RWPE2 (cell line): ENCODE measurements at regions not wholly inside any gene's neighbourhood (a gene's known extent, or its start where the extent isn't known, plus 50 kb on each side); places are given as distances from the start of the nearest gene placed in this dataset.

Source experiments
- ATAC-seq: fragments of 200-7000 bp; cut with Tn5 transposase; 3 replicates; pipeline ENCODE4 v1.9.1; 2021; ENCODE audit warnings: low read depth
- DNase-seq: peaks from one replicate; pipeline ENCODE4 v3.0.0-alpha.2; 2020; ENCODE audit warnings: low spot score
- H3K27ac ChIP-seq: fragments of 450-650 bp; 2 replicates; pipeline ENCODE4 v1.5.1; 2017; ENCODE audit warnings: mild to moderate bottlenecking; ENCODE audit not compliant: poor library complexity, severe bottlenecking
- H3K27me3 ChIP-seq: fragments of 250-450 bp; sonication (Bioruptor Pico); 2 replicates; pipeline ENCODE4 v1.5.1; 2021; ENCODE audit warnings: mild to moderate bottlenecking, moderate library complexity; ENCODE audit not compliant: insufficient read depth, poor library complexity, severe bottlenecking
- H3K36me3 ChIP-seq: fragments of 250-450 bp; sonication (Bioruptor Pico); 2 replicates; pipeline ENCODE4 v1.5.1; 2020; ENCODE audit warnings: low read depth, mild to moderate bottlenecking, moderate library complexity
- H3K4me1 ChIP-seq: fragments of 250-450 bp; sonication (Bioruptor Pico); 2 replicates; pipeline ENCODE4 v1.5.1; 2021; ENCODE audit warnings: mild to moderate bottlenecking, moderate library complexity; ENCODE audit not compliant: insufficient read depth, poor library complexity, severe bottlenecking
- H3K4me3 ChIP-seq: fragments of 250-450 bp; sonication (Bioruptor Pico); 2 replicates; pipeline ENCODE4 v1.5.1; 2021; ENCODE audit warnings: mild to moderate bottlenecking, moderate library complexity; ENCODE audit not compliant: severe bottlenecking
- H3K9me3 ChIP-seq: fragments of 250-450 bp; sonication (Bioruptor Pico); 2 replicates; pipeline ENCODE4 v1.5.1; 2021; ENCODE audit warnings: mild to moderate bottlenecking, moderate library complexity; ENCODE audit not compliant: severe bottlenecking
- CTCF ChIP-seq: fragments of 450-650 bp; IDR thresholded peaks from one replicate; pipeline ENCODE4 v1.5.1; 2017; ENCODE audit warnings: mild to moderate bottlenecking, moderate library complexity; ENCODE audit not compliant: poor library complexity, severe bottlenecking

DNA sequence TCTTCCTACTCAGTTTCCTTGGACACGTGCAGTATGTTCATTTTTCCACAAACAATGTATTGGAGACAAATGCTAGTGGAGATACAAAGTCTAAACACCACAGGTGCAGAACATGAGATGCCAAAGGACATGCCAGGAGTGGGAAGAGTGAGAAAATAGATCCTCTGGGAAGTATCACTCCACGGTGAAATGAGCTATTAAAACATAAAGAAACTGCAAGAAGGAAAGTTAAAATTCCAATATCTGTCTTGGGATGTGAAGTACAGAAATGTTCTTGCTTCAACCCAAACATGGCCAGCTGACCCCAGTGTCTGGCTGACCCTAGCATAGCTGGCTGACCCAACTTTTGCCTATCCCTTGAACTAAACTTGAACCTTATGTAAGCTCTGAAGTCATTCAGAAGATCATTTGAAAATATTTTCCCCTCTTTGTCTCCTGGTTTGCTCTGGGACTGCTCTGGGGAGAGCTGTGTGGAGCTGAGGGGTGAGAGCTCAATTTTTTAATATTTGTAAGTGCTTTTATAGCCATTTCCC is 59.5 kb downstream of the FZD1 start:
- H3K4me3 ChIP-seq = no peak overlapping the region
- no peak for TF ChIP-seq CTCF
- ATAC-seq = no peak

DNA sequence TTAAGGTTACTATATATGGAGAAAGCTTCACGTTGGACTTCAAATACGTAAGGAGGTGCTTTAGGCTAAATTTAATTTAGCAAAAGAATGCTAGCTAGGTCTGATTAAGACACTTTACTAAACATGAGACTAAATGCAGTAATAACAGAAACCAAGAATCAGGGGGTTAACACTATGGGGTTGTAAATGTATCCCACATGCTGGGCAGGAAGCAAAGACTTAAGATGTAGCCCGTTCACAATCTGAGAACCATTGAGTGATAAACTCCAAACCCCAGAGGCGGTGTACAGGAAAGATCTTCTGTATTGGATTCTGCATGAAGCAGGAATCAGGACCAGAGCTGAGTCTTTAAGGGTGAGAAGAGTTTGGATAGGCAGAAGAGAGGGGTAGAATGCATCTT is 60.4 kb downstream of the FZD1 start:
- no peak for DNase-seq
- Histone ChIP-seq H3K4me1 (no peaks in the 10 kb centered on the region), H3K9me3 (no peaks in the 10 kb centered on the region), H3K36me3 (no peaks in the 10 kb centered on the region), H3K27ac (no peak overlapping the region), H3K27me3 (no peaks in the 10 kb centered on the region), H3K4me3 (no peak overlapping the region)
- no peak for ATAC-seq
- TF ChIP-seq CTCF = no peak

More for the DNA sequence above, 59.5 kb downstream of the FZD1 start:
- H3K4me1 ChIP-seq = no peaks in the 10 kb centered on the region
- H3K9me3 ChIP-seq = no peaks in the 10 kb centered on the region
- no peaks in the 10 kb centered on the region for H3K27me3 ChIP-seq
- no peak for DNase-seq
- H3K27ac ChIP-seq = no peak overlapping the region
- H3K36me3 ChIP-seq = no peaks in the 10 kb centered on the region

DNA sequence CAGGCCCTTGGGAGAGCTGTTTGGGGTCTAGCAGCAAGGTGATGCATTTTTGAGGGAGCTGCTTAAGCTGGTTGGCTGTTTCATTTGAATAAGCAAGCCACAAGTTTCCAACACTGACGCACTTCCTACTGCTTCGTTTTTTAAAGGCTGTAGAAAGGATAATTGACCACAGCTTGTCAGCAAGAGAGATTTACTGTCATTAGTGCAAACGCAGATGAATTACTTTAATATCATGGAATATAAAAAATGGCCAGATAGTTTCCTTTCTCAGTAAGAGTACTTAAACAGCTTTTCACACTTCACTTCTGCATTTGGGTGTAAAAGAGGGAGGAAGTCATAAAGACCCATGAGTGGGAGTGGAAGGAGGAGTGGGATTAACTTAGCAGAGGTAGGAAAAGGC is 61.5 kb downstream of the FZD1 start:
- TF ChIP-seq CTCF = no peak
- DNase-seq = no peak
- Histone ChIP-seq H3K27me3 (no peaks in the 10 kb centered on the region), H3K36me3 (no peaks in the 10 kb centered on the region), H3K9me3 (no peaks in the 10 kb centered on the region), H3K27ac (no peak overlapping the region), H3K4me1 (no peaks in the 10 kb centered on the region), H3K4me3 (no peak overlapping the region)
- no peak for ATAC-seq

GRCh38 chr7:91326516-91327199 is 62.4 kb downstream of the FZD1 start:
- ATAC-seq (no peak), DNase-seq (no peak)
- H3K4me1 ChIP-seq = no peaks in the 10 kb centered on the region
- H3K36me3 ChIP-seq = no peaks in the 10 kb centered on the region
- no peaks in the 10 kb centered on the region for H3K9me3 ChIP-seq
- no peak for TF ChIP-seq CTCF
- no peak overlapping the region for H3K4me3 ChIP-seq
- no peak overlapping the region for H3K27ac ChIP-seq
- H3K27me3 ChIP-seq = no peaks in the 10 kb centered on the region

DNA sequence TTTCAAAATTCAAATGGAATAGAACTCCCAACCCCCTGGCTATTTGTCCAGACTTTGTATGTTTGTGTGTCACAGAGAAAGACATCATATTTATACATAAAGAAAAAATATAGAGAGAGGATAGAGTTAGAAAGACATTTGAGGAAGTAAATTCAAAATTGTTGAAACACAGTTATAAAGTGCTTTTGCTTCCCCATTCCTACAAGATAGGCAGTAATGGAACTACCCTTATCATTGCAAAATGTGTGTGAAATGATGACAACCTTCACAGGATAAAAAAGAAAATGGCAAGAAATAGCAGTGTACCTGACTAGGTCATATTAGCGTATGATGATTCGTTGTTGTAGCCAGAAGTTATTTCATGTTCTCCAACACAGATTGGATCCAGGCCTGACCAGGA is 63.1 kb downstream of the FZD1 start:
- Histone ChIP-seq H3K36me3 (no peaks in the 10 kb centered on the region), H3K27me3 (no peaks in the 10 kb centered on the region), H3K27ac (no peak overlapping the region), H3K9me3 (no peaks in the 10 kb centered on the region), H3K4me1 (no peaks in the 10 kb centered on the region), H3K4me3 (no peak overlapping the region)
- DNase-seq (no peak), ATAC-seq (no peak)
- TF ChIP-seq CTCF = no peak
